Epithelial cell of proximal tubule (primary cell): ENCODE measurements at regions not wholly inside any gene's neighbourhood (a gene's known extent, or its start where the extent isn't known, plus 50 kb on each side); places are given as distances from the start of the nearest gene placed in this dataset.

Experiments used
- DNase-seq: peaks from one replicate; pipeline ENCODE4 v3.0.0-alpha.2; 2011; ENCODE audit warnings: low read depth
- H3K4me3 ChIP-seq: 2 replicates; pipeline ENCODE4 v1.5.1; 2011; ENCODE audit warnings: low read depth, mild to moderate bottlenecking, low read length
- CTCF ChIP-seq: conservative IDR thresholded peaks from 2 replicates; pipeline ENCODE4 v1.5.1; 2012; ENCODE audit warnings: low read depth, mild to moderate bottlenecking, low read length

GRCh38 chr18:39558658-39559057, 1993.1 kb upstream of the CELF4 start:
- TF ChIP-seq CTCF, result no peak
- DNase-seq, result no peak
- no peak overlapping the region for H3K4me3 ChIP-seq

GRCh38 chr18:39555496-39555895, 1989.9 kb upstream of the CELF4 start:
- no peak overlapping the region for H3K4me3 ChIP-seq
- no peak for DNase-seq
- TF ChIP-seq CTCF, result no peak

GRCh38 chr18:39550701-39551100, 1985.1 kb upstream of the CELF4 start:
- no peak for TF ChIP-seq CTCF
- DNase-seq, result no peak
- H3K4me3 ChIP-seq, result no peak overlapping the region

- no peak overlapping the region for H3K4me3 ChIP-seq
- TF ChIP-seq CTCF, result no peak
- DNase-seq, result no peak
Measured at GRCh38 chr18:39549144-39549543, 1983.5 kb upstream of the CELF4 start.

- H3K4me3 ChIP-seq, result no peak overlapping the region
- no peak for DNase-seq
- TF ChIP-seq CTCF, result no peak
Measured at GRCh38 chr18:39531659-39532058, 1966.1 kb upstream of the CELF4 start.

GRCh38 chr18:39529358-39529757, 1963.8 kb upstream of the CELF4 start:
- H3K4me3 ChIP-seq, result no peak overlapping the region
- no peak for DNase-seq
- no peak for TF ChIP-seq CTCF

- H3K4me3 ChIP-seq, result no peak overlapping the region
- no peak for DNase-seq
Measured at GRCh38 chr18:39527465-39527864, 1961.9 kb upstream of the CELF4 start.

More at GRCh38 chr18:39527465-39527864, 1961.9 kb upstream of the CELF4 start:
- no peak for TF ChIP-seq CTCF
